Peyer's patch (tissue), 4 donors: ENCODE measurements at regions not wholly inside any gene's neighbourhood (a gene's known extent, or its start where the extent isn't known, plus 50 kb on each side); places are given as distances from the start of the nearest gene placed in this dataset.

ENCODE experiments used
- DNase-seq, 3 donors: peaks; one replicate each; pipeline ENCODE4 v3.0.0-alpha.2; 2017 to 2019
- H3K27ac ChIP-seq, 4 donors: fragments of 200-600 bp; sonication (generic); one replicate each; pipeline ENCODE4 v1.5.1; 2016 to 2019
- H3K27me3 ChIP-seq, 2 donors: fragments of 200-600 bp; sonication (generic); one replicate each; pipeline ENCODE4 v1.5.1; 2019
- H3K36me3 ChIP-seq, 3 donors: fragments of 200-600 bp; sonication (generic); one replicate each; pipeline ENCODE4 v1.5.1; 2016 to 2019
- H3K4me1 ChIP-seq, 4 donors: fragments of 200-600 bp; sonication (generic); one replicate each; pipeline ENCODE4 v1.5.1; 2016 to 2019
- H3K4me3 ChIP-seq, 4 donors: fragments of 200-600 bp; sonication (generic); 1 replicate in 3 of 4; 2 replicates in 1 of 4; pipeline ENCODE4 v1.5.1; 2016 to 2019; ENCODE audit warnings: mild to moderate bottlenecking in 1 of 4
- H3K9me3 ChIP-seq, 4 donors: fragments of 200-600 bp; sonication (generic); one replicate each; pipeline ENCODE4 v1.5.1; 2016 to 2019; ENCODE audit warnings: mild to moderate bottlenecking in 1 of 4
- CTCF ChIP-seq, 6 experiments: fragments of 450-650 bp in 4 of 6; fragments of 200-600 bp in 2 of 6; sonication (generic) in 1 of 6; IDR thresholded peaks; one replicate each; pipeline ENCODE4 v1.5.1; 2017 to 2019; ENCODE audit warnings: antibody characterized with exemption in 6 of 6, mild to moderate bottlenecking in 3 of 6, moderate library complexity in 1 of 6
- POLR2A ChIP-seq, 2 donors: fragments of 450-650 bp; IDR thresholded peaks; one replicate each; pipeline ENCODE4 v1.5.1; 2017; ENCODE audit warnings: antibody characterized with exemption in 2 of 2, mild to moderate bottlenecking in 2 of 2, moderate library complexity in 2 of 2

DNA sequence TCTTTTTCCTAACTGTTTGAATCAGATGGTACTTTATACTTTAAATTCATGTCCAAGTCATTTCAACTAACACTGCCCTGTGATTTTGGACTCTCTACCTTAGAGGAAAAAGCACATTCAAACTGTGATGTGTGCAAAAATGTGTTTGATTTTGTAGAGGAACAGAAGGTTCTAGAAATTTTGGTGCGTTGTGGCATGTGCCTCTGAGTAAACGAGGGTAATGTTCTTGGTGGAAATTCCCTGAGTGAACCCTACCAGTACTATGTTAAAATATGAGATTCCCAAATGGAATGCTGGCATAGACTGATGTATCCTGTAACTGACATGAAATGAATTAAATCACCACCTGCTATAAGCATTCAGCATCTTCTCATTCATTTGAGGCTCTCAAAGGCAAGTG, 901.9 kb upstream of the KLHL29 start:
- Histone ChIP-seq H3K27me3 (no peaks in the 10 kb centered on the region), H3K4me1 (no peaks in the 10 kb centered on the region), H3K27ac (no peak overlapping the region), H3K4me3 (no peak overlapping the region), H3K9me3 (no peaks in the 10 kb centered on the region), H3K36me3 (no peaks in the 10 kb centered on the region)
- DNase-seq, result no peak
- TF ChIP-seq CTCF (IDR thresholded peaks at IDR 0.05) (no peak), POLR2A (IDR thresholded peaks at IDR 0.05) (no peak)

DNA sequence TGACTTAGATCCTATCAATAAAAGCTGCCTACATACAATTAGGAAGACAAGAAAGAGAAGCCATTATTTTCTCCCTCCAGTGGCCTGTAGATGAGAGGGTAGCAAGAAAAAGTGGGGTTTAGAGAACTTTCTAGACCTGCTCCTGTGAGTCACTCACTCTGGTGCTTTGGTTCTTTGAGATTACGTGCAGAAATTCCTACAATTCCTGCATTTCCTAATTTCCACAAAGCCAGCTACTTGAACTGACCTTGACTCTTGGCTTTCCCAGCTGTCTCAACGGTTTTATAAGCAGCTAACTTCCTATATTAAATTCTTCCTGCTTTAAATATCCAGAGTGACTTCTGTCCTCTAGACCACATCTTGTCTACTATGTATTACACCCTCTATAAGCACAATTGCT, 899.5 kb upstream of the KLHL29 start:
- Histone ChIP-seq H3K27ac (no peak overlapping the region), H3K27me3 (no peaks in the 10 kb centered on the region), H3K4me3 (no peak overlapping the region), H3K36me3 (no peaks in the 10 kb centered on the region), H3K9me3 (no peaks in the 10 kb centered on the region), H3K4me1 (no peaks in the 10 kb centered on the region)
- no peak for DNase-seq
- no peak for TF ChIP-seq CTCF (IDR thresholded peaks at IDR 0.05)

- Histone ChIP-seq H3K27me3 (no peaks in the 10 kb centered on the region), H3K4me1 (no peaks in the 10 kb centered on the region), H3K27ac (no peak overlapping the region), H3K4me3 (no peak overlapping the region), H3K36me3 (no peaks in the 10 kb centered on the region), H3K9me3 (no peaks in the 10 kb centered on the region)
- TF ChIP-seq CTCF (IDR thresholded peaks at IDR 0.05) (no peak), POLR2A (IDR thresholded peaks at IDR 0.05) (no peak)
- DNase-seq, result no peak
Measured at GRCh38 chr2:22486343-22486742, 898.6 kb upstream of the KLHL29 start.

GRCh38 chr2:22487036-22487435, 897.9 kb upstream of the KLHL29 start:
- TF ChIP-seq CTCF (IDR thresholded peaks at IDR 0.05), result no peak
- no peak for TF ChIP-seq POLR2A (IDR thresholded peaks at IDR 0.05)
- H3K9me3 ChIP-seq, result no peaks in the 10 kb centered on the region
- H3K4me1 ChIP-seq, result no peaks in the 10 kb centered on the region
- H3K36me3 ChIP-seq, result no peaks in the 10 kb centered on the region
- DNase-seq, result no peak
- no peaks in the 10 kb centered on the region for H3K27me3 ChIP-seq
- H3K27ac ChIP-seq, result no peak overlapping the region
- H3K4me3 ChIP-seq, result no peak overlapping the region

DNA sequence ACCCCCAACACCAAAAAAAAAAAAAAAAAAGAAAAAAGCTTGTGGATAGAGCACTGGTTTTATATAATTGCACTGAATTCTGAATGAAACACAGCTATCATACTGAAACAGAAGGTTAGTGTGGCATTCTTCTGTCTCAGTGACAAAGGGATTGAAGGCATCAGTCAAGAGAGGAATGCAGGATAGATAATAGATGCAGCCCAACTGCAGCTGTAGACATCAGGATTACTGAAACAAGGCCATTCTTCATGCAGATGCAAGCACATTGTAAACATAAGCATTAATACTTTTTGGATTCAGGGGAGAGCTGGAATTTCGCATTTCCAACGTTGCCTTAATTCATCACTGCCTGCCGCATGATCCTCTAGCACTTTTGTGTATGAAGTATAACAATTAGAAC, 897.4 kb upstream of the KLHL29 start:
- Histone ChIP-seq H3K27me3 (no peaks in the 10 kb centered on the region), H3K36me3 (no peaks in the 10 kb centered on the region), H3K4me3 (no peak overlapping the region), H3K4me1 (no peaks in the 10 kb centered on the region), H3K9me3 (no peaks in the 10 kb centered on the region), H3K27ac (no peak overlapping the region)
- DNase-seq, result no peak
- TF ChIP-seq POLR2A (IDR thresholded peaks at IDR 0.05), result no peak
- no peak for TF ChIP-seq CTCF (IDR thresholded peaks at IDR 0.05)

- Histone ChIP-seq H3K4me3 (no peak overlapping the region), H3K27ac (no peak overlapping the region), H3K27me3 (no peaks in the 10 kb centered on the region), H3K4me1 (no peaks in the 10 kb centered on the region), H3K9me3 (no peaks in the 10 kb centered on the region), H3K36me3 (no peaks in the 10 kb centered on the region)
- no peak for DNase-seq
- no peak for TF ChIP-seq POLR2A (IDR thresholded peaks at IDR 0.05)
- TF ChIP-seq CTCF (IDR thresholded peaks at IDR 0.05), result no peak
Measured at GRCh38 chr2:22491442-22491841, 893.5 kb upstream of the KLHL29 start.
